Vagina (tissue), 2 donors: ENCODE measurements at regions not wholly inside any gene's neighbourhood (a gene's known extent, or its start where the extent isn't known, plus 50 kb on each side); places are given as distances from the start of the nearest gene placed in this dataset.

ENCODE experiments used
- POLR2A ChIP-seq, 2 donors: fragments of 450-650 bp; IDR thresholded peaks; one replicate each; pipeline ENCODE4 v1.6.1; 2017; ENCODE audit warnings: antibody characterized with exemption in 2 of 2, mild to moderate bottlenecking in 2 of 2, moderate library complexity in 2 of 2
- TF ChIP-seq, protein P1 (sequence below), 3 experiments: fragments of 450-650 bp in 2 of 3; fragments of 200-600 bp in 1 of 3; sonication (generic) in 1 of 3; IDR thresholded peaks; one replicate each; pipeline ENCODE4 v1.5.1; 2017 to 2019; ENCODE audit warnings: antibody characterized with exemption in 3 of 3, mild to moderate bottlenecking in 2 of 3, moderate library complexity in 2 of 3

DNA sequence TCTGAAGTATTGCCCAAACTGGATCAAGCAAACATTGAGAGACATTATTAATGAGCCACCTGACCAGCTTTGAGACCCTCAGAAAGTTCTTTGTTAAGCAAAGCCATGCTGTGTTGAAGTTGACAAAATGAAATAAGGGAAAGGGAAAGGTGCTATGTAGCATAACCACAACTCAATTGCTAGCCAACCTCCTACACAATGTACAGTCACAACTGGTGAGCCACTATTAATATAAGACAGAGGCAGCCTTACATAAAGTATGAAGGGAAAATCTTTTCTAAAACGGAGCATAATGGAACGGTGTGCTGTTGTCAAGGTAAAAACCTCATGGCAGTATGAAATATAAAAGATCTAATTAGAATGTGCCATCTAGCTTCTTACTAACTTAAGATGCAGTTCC is 375.8 kb upstream of the ST8SIA4 start:
- TF ChIP-seq, protein P1, sequence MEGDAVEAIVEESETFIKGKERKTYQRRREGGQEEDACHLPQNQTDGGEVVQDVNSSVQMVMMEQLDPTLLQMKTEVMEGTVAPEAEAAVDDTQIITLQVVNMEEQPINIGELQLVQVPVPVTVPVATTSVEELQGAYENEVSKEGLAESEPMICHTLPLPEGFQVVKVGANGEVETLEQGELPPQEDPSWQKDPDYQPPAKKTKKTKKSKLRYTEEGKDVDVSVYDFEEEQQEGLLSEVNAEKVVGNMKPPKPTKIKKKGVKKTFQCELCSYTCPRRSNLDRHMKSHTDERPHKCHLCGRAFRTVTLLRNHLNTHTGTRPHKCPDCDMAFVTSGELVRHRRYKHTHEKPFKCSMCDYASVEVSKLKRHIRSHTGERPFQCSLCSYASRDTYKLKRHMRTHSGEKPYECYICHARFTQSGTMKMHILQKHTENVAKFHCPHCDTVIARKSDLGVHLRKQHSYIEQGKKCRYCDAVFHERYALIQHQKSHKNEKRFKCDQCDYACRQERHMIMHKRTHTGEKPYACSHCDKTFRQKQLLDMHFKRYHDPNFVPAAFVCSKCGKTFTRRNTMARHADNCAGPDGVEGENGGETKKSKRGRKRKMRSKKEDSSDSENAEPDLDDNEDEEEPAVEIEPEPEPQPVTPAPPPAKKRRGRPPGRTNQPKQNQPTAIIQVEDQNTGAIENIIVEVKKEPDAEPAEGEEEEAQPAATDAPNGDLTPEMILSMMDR (IDR thresholded peaks at IDR 0.05) = no peak
- TF ChIP-seq POLR2A (IDR thresholded peaks at IDR 0.05) = no peak
